Activated CD8-positive, alpha-beta memory T cell treated with anti-CD3 and anti-CD28 coated beads, Interleukin-2, amount 50 U/mL, for 24 hours (primary cell): ENCODE measurements at regions not wholly inside any gene's neighbourhood (a gene's known extent, or its start where the extent isn't known, plus 50 kb on each side); places are given as distances from the start of the nearest gene placed in this dataset.
"Not testable (repeated sequence)": the region's sequence is repeated elsewhere in the genome, so short reads cannot be mapped to it uniquely, and the experiment has no call there.

Source experiments
- DNase-seq: peaks from one replicate; pipeline ENCODE4 v3.0.0-alpha.2; 2020; ENCODE audit errors: extremely low read depth

GRCh38 chr1:206359377-206359776 is 110.9 kb upstream of the IKBKE start:
- DNase-seq: not testable (repeated sequence)

DNA sequence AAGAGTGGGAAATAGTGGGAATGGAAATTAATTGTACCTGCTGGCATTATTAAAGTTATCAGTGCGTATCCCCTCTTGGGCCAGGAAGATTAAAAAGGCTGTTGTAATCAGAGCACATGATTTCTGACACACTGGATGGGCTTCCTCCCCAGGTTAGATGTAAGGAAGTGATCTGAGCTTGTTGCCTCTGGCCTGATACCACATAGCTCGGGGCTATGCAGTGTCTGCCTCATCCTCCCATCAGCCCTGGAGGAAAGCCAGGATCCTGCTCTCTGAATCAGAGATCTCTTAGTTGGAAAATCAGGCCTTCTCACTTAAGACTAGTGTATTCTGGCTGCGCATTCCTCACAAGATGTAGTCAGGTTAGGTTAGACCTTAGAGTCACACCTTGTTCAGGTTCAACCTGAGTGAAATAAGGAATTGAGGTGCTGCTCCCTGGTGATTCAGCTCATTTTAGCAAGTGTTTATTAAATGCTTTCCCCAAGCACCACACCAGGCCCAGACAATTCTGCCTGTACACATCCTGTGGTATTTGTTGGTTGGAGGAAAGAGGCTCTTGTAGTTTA is 108.2 kb upstream of the IKBKE start:
- not testable (repeated sequence) for DNase-seq

DNA sequence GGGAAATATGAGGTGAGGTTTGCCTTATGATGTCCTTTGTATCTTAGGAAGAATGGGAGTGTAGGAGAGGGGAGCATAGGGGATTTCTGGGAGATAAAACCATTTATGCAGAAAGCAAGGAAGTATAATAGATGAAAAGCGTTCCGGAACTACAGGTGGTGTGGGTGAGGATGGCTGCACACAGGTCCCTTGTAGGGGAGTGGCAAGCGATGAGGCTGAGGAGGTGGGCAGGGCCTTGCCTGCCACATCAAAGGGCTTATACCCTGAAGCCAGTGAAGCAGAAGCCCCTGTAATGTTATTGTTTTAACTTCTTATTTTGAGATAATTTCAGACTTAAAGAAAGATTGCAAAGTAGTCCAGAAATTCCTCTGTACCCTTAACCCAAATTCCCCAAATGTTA is 107.3 kb upstream of the IKBKE start:
- not testable (repeated sequence) for DNase-seq

- DNase-seq: not testable (repeated sequence)
Observed at GRCh38 chr1:206365271-206365670, 105.0 kb upstream of the IKBKE start.

DNA sequence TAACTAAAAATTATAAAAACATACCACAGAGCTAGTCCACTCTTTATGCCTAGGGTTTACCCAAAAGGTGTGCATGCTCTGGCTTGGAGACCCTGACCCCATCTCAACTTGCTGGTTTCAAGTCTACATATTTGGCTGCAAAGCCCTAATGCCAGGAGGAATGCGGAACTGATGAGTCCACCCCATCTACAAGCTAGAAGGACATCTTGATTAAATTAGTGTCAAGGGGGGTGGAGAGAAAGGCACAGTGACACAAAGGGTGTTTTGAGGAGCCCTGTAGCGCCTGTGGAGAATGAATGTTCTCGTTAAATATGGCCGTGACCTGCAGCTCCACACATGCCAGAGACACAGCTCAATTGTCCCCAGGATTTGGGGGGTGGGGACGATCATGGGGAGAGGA is 104.1 kb upstream of the IKBKE start:
- not testable (repeated sequence) for DNase-seq

DNA sequence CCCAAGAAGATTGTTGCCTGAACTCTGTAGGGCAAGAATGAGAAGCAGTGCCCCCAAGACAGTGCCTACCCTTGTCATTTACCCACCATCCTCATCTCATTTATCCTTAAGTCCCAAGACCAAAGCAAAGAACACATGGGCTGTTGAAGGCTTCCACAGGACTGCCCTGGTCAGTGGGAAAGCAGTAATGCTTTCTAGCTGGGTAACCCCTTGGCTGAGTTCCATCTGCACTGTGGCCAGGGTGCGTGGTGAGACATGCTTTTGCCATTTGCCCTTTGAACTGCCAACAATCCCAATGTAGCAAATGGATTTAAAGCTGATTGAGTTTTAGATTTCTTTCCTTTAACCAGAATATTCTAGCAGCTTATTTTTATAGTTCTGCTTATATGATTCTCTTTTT is 103.5 kb upstream of the IKBKE start:
- not testable (repeated sequence) for DNase-seq

DNA sequence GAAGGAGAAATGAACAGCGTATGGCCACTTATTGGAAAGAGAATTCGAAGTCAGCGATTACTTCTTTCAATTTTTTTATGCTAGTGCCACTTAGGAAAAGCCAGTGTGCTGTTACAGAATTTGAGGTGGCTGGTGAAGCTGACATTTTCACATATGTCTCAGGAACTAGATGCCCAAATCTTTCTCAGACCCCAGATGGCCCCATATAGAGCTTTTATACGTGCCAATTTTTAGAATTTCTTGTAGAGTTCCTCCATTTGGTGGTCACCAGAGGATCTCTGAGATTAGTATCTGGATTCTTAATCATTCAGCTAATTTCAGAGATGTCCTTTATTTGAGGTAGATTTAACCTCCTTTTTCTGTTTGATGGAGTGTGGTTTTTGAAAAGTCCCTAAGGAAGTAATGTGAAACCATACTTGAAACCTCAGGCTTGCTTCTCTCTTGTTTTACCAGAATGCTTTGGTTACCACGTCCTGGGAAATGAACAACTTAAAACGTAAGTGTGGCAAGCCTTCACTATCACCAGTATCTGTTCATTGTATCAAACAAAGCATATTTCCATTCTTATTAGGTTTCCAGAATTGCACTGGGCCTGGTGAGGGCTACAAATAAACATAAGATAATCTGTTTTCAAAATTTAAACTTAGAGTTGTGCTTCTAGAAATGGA is 102.2 kb upstream of the IKBKE start:
- not testable (repeated sequence) for DNase-seq

- not testable (repeated sequence) for DNase-seq
Observed at GRCh38 chr1:206374725-206375124, 95.6 kb upstream of the IKBKE start.

- not testable (repeated sequence) for DNase-seq
Observed at GRCh38 chr1:206375552-206375951, 94.7 kb upstream of the IKBKE start.

DNA sequence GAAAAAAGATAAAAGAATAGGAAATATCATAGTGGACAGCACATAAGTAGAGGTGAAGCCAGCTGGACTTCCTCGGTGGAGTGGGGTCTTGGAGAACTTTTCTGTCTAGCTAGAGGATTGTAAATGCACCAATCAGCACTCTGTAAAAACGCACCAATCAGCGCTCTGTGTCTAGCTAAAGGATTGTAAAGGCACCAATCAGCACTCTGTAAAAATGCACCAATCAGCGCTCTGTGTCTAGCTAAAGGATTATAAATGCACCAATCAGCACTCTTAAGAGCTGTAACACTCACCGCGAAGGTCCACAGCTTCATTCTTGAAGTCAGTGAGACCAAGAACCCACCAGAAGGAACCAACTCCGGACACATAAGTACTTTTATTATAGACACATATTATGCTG is 91.8 kb upstream of the IKBKE start:
- DNase-seq: not testable (repeated sequence)

DNA sequence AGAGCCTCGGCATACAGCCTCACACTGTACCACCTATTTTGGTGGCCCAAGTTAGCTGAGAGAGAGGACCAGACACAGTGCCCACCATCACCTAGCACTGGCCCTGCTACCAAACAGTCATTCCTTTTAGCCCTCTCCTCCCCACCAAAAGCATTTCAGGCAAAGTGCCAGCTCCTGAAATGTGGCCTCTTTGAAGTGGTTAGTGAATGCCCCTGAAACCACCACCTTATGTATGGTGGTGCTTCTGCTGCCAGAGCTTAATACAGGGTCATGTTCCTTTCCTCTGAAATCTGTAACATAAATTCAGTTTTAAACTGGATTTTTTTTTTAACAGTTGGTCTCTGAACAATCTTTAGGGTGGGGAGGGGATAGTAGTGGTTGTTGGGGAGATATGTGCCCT is 91.0 kb upstream of the IKBKE start:
- not testable (repeated sequence) for DNase-seq

GRCh38 chr1:206380163-206380790 is 90.0 kb upstream of the IKBKE start:
- DNase-seq: not testable (repeated sequence)

DNA sequence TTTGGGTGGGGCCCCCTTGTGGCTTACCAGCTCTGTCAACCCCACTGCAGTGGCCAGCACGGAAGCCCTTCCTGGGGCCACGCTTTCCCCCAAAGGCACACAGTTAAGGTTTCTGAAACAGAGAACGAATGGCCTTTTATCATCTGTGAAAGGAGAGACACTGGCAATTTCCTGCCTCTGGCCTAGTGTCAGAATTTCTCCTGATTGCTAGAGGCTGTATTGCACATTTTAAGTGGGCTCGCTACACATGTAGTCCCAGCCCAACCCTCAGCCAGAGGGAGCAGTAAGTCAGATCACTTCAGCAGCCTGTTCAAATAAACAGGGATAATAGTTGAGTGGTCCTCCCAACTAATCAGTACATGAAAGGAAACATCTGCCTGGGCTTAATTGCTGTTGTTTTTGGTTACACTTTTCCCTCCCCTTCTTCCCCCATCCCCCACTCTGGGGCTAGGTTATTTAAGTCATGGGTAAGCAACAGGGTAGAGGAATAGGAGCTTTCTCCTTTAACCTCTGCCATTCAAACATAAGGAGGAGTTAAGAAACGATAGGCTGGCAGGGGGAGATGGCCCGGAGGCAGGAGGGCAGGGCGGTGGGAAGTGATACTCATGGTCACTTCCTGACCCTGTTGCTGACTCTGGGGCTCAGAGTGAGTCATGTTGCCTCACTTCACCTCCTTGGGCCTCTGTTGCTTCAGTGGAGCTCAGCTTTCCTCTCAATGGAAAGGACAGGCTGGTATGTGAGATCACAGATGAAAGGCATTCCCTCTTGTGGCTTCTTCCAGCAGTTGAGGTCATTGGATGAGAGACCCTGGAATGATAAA is 89.3 kb upstream of the IKBKE start:
- not testable (repeated sequence) for DNase-seq

DNA sequence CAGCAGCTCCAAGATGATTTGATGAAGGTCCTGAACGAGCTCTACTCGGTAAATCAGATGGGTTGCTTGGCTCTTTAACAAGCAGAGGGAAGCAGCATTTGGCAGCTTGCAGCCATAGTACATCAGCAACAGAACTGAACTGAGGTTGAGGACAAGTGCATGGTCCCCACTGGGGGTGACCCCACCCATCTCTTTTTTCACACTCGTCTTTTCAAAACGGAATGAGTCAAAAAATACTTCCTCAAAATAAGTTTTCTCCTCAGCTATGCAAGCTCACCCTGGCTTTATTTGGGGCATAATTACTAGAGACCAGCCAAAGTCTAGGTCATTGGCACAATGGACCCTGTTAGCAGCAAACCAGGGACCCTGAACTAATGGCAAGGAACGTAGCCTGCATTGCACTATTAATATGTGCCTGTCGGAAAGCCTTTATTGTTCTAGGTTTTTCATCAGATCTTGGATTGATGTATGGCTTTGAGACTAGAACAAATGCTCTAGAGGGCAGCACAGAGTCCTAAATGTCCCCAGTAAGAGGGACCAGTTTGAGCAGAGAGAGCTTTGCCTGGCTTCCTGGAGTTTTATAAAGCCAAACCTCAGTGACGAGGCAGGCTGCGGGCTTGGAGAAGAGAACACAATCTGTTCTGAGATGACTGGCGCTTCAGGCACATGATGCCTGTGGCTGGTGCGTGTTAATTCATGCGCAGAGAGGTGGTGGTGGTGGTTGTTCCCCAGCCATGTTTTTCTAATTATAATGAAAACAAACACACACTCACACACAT is 86.1 kb upstream of the IKBKE start:
- DNase-seq: not testable (repeated sequence)

DNA sequence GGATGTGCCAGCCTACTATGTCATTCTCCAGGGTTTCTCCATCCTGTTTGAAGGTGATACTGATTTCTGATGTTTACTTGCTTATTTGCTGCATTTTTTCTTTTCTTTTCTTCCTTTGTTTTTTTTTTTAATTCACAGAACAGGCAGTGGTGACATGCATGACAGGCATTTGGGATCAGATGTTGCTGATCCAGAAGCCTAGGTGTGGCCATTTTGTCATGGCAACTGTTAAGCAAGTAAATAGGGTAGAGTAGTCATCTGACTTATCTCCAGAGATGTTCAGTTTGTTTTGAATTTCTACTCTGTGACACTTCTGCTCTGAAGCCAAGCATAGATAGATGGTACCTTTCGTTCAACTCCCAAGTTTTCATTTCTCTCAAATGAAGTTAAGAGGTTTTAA is 85.4 kb upstream of the IKBKE start:
- DNase-seq: not testable (repeated sequence)

- not testable (repeated sequence) for DNase-seq
Observed at GRCh38 chr1:206387631-206388030, 82.6 kb upstream of the IKBKE start.

- not testable (repeated sequence) for DNase-seq
Observed at GRCh38 chr1:206391903-206392302, 78.4 kb upstream of the IKBKE start.

GRCh38 chr1:206397501-206397900 is 72.8 kb upstream of the IKBKE start:
- not testable (repeated sequence) for DNase-seq

DNA sequence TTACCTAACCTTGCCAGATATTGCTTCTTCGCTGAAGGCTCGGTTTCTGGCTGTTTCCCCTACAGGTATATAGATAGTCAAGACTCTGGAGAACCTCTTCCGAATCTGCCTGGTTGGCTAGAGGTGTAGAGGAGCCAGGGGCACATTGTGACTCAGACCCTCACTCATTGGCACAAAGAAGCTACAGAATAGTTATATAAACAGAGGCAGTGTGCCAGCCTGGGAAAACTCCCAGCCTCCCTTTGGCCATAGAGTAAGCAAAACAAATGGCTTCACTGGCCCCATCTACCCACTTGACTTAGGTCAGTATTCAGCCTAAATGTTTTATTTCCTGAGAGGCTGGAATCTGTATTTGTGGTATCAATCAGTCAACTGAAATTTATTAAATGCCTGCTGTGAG is 72.0 kb upstream of the IKBKE start:
- not testable (repeated sequence) for DNase-seq

DNA sequence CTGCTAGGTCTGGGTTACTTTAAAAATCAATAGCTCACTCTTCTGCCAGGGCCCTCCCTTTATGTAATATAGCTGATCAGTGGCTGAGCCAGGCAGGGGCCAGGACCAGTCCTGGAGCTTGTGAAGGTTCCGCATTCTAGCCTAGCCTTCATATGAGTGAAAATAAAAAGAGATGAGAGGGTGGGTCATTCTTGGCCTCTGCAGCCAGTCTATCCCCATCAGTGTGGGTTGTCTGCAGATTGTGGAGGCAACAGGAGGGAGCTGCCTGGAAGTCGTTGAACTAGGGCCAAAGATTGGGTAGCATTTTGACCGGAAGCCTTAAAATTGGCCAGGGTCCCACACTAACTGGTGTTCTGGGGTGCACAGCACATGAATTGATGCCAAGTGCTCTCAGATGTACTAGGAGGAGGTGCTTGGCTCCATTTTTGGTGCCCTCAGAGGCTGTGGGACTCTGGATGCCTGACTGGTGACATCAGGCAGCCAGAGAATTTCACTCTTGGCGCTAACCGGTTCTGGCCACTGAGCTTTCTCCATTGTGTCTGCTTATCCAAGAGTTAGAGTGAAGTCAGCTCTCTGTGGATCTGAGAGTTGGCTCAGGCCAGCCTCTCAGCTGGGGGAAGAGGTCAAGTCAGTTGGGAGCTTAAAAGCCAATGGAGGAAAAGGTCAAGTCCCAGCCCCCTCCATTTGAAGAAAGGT is 66.5 kb upstream of the IKBKE start:
- not testable (repeated sequence) for DNase-seq
